IgD-negative memory B cell (primary cell): ENCODE measurements at regions not wholly inside any gene's neighbourhood (a gene's known extent, or its start where the extent isn't known, plus 50 kb on each side); places are given as distances from the start of the nearest gene placed in this dataset.
A peak's percentile ranks its signal among the peaks of the same experiment; 100 is the strongest.

Experiments used
- H3K27ac Mint-ChIP-seq, 3 donors: one replicate each; pipeline ENCODE4 v1.8.0; 2020 to 2022; ENCODE audit warnings: mild to moderate bottlenecking in 3 of 3, mixed read lengths in 3 of 3, moderate library complexity in 1 of 3
- H3K27me3 Mint-ChIP-seq: one replicate; pipeline ENCODE4 v1.8.0; 2021; ENCODE audit warnings: mixed read lengths
- H3K36me3 Mint-ChIP-seq: one replicate; pipeline ENCODE4 v1.8.0; 2020; ENCODE audit warnings: mild to moderate bottlenecking, mixed read lengths
- H3K4me1 Mint-ChIP-seq, 3 donors: one replicate each; pipeline ENCODE4 v1.8.0; 2020 to 2022; ENCODE audit warnings: mixed read lengths in 3 of 3, mild to moderate bottlenecking in 1 of 3
- H3K4me3 Mint-ChIP-seq, 4 donors: one replicate each; pipeline ENCODE4 v1.8.0; 2020 to 2022; ENCODE audit warnings: mild to moderate bottlenecking in 4 of 4, mixed read lengths in 4 of 4, moderate library complexity in 3 of 4
- H3K9me3 Mint-ChIP-seq, 3 donors: one replicate each; pipeline ENCODE4 v1.8.0; 2020 to 2021; ENCODE audit warnings: mixed read lengths in 3 of 3, mild to moderate bottlenecking in 1 of 3

DNA sequence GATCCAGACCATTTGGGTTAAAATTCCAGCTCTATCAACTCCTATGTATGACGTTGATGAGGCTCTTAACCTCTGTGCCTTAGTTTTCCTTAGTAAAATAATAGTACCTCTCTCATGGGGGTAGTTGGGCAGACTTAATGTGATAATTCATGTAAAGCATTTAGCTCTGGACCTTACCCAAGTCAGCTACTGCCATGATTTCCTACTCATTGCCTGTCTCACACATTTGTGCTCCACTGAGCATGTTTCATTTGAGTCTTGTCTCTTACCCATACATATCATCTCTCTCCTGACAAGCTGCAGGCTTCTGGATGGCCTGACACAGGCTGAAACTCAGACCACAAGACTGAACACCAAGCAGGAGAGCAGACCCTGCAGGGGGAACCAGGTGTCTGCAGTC lies 77.7 kb upstream of the ZBTB40 start:
- Mint-ChIP-seq H3K4me3 (no peak overlapping the region), H3K4me1 (no peaks in the 10 kb centered on the region), H3K27ac (no peak overlapping the region), H3K27me3 (peaks cover 4% of the 10 kb centered on the region), H3K36me3 (no peaks in the 10 kb centered on the region), H3K9me3 (no peaks in the 10 kb centered on the region)

DNA sequence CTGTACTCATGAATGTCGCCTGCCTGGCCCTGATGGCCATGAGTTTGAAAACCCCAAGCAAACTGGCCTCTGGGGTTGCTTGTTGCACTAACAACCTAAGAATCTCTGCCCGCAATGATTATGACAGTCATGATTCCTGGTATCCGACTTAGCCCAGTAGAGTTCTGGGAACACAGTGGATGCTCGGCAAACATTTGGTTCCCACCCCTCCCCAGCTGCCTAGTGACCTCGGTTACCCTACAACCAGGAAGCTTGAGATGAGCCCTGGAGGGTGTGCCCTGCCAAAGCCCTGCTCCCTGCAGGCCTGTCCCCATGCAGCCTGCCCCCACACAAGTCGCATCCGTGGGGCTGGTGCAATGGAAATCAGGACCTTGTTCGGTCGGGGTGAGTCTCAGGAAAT lies 76.0 kb upstream of the ZBTB40 start:
- no peaks in the 10 kb centered on the region for H3K36me3 Mint-ChIP-seq
- no peak overlapping the region for H3K27ac Mint-ChIP-seq
- H3K4me3 Mint-ChIP-seq: peak overlapping the region in 1 of 4 donors; percentile 35
- no peaks in the 10 kb centered on the region for H3K4me1 Mint-ChIP-seq
- no peaks in the 10 kb centered on the region for H3K9me3 Mint-ChIP-seq
- peaks cover 5% of the 10 kb centered on the region for H3K27me3 Mint-ChIP-seq

DNA sequence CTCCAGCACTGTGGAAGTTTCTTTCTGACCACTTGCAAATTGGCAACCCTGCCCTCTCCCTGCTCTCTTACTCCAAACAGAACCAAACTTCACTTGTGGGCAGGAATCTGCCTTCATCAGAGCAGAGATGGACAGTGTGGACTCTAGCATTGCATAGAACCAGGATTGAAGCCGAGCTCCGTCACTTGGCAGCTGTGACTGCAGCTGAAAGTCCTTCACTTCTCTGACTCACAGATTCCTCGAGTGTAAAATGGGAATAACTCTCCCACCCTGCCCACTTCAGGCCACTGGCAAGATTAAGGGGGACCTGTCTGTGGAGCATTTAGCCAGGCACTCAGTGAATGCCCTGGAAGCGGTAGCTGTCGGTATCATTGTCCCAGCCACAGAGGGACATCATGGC lies 75.7 kb upstream of the ZBTB40 start:
- no peaks in the 10 kb centered on the region for H3K4me1 Mint-ChIP-seq
- H3K4me3 Mint-ChIP-seq: no peak overlapping the region
- no peak overlapping the region for H3K27ac Mint-ChIP-seq
- H3K9me3 Mint-ChIP-seq: no peaks in the 10 kb centered on the region
- no peaks in the 10 kb centered on the region for H3K36me3 Mint-ChIP-seq
- peaks cover 5% of the 10 kb centered on the region for H3K27me3 Mint-ChIP-seq

DNA sequence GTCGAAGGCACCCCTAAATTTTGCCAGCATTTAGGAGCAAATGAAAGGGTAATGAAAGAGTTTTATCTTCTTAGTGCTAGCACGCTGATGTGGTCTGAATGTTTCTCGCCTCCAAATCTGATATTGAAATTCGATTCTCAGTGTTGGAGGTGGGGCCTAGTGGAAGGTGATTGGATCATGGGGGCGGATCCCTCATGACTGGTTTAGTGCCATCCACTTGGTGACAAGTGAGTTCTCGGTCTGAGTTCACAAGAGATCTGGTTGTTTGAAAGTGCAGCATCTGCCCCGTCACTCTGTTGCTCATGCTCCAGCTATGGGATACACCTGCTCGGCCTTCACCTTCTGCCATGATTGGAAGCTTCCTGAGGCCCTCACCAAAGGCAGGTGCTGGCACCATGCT lies 75.1 kb upstream of the ZBTB40 start:
- H3K36me3 Mint-ChIP-seq: no peaks in the 10 kb centered on the region
- peaks cover 5% of the 10 kb centered on the region for H3K27me3 Mint-ChIP-seq
- H3K27ac Mint-ChIP-seq: no peak overlapping the region
- H3K9me3 Mint-ChIP-seq: no peaks in the 10 kb centered on the region
- no peaks in the 10 kb centered on the region for H3K4me1 Mint-ChIP-seq
- H3K4me3 Mint-ChIP-seq: no peak overlapping the region

DNA sequence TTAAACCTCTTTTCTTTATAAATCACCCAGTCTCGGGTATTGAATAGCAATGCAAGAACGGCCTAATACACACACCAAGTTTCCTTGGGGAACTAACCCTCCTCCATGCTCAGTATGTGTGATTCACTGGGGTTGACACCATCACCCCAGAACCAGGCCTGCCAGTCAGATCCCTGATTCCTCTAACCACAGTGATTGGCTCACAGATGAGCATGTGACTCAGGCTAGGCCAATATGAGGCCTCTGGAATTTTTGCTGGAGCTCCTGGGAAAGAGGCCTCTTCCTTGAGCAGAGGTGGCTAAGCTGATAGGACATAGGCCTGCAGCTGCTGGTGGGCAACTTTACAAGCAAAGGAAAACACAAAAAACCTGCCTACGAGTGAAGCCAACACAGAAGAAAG lies 74.7 kb upstream of the ZBTB40 start:
- peaks cover 3% of the 10 kb centered on the region for H3K27me3 Mint-ChIP-seq
- H3K9me3 Mint-ChIP-seq: no peaks in the 10 kb centered on the region
- H3K27ac Mint-ChIP-seq: peak overlapping the region in 1 of 3 donors; percentile 22
- no peaks in the 10 kb centered on the region for H3K4me1 Mint-ChIP-seq
- H3K4me3 Mint-ChIP-seq: no peak overlapping the region
- no peaks in the 10 kb centered on the region for H3K36me3 Mint-ChIP-seq

DNA sequence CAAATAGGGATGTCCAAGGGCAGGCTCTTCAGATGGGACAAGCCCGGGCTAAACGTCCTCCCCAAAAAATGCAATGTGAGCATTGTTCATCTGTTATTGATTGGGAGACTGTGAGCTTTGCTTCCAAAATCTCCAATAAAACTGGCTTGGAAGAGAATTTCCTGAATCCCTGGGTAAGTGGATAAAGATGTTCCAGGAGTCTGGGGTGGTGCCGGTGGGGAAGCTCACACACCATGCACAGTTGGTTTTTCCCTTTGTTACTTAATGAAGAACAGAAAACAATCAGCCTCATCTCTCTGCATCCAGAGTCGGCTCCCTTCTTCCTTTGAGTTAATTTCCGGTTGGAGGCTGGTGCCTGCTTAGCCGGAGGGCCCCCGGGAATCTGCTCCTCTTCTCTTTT lies 72.1 kb upstream of the ZBTB40 start:
- Mint-ChIP-seq H3K36me3 (no peaks in the 10 kb centered on the region), H3K4me3 (no peak overlapping the region), H3K27me3 (peaks cover 5% of the 10 kb centered on the region), H3K9me3 (no peaks in the 10 kb centered on the region), H3K4me1 (no peaks in the 10 kb centered on the region), H3K27ac (no peak overlapping the region)

DNA sequence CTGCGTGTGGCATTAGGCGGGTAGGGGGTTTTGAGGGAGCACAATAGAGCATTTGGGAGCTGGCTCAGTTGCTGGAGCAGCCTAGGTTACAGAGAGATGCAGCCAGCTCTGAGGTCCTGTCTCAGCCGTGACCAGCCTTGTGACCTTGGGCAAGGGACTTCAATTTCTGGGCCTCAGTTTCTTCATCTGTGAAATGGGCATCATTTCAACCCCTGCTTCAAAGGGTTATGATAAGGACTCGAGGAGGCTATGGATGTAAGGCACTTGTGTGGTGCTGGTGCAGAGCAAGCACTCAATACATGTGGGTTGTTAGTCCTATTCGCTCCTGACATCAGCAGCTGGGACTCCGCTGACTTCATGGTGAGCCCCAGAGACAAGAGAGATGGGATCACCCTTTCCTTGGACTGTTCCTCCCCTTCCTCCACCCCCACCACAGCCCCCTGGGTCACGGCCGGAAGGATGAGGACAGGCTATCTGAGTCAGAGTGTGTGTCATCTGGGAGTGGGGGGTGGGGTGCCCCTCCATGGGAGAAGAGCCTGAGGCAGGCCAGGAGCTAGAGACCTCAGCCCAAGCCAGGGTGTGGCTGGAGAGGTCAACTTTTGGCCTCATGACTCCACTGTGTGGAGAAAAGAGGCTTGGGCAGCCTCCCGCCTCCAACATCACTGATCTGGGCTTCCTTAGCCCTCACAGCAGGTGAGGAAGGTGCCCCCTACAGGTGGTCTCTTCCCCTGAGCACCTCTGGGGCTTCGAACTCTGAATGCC lies 71.4 kb upstream of the ZBTB40 start:
- Mint-ChIP-seq H3K9me3 (no peaks in the 10 kb centered on the region), H3K27ac (no peak overlapping the region), H3K27me3 (peaks cover 6% of the 10 kb centered on the region), H3K36me3 (no peaks in the 10 kb centered on the region), H3K4me1 (no peaks in the 10 kb centered on the region), H3K4me3 (no peak overlapping the region)

DNA sequence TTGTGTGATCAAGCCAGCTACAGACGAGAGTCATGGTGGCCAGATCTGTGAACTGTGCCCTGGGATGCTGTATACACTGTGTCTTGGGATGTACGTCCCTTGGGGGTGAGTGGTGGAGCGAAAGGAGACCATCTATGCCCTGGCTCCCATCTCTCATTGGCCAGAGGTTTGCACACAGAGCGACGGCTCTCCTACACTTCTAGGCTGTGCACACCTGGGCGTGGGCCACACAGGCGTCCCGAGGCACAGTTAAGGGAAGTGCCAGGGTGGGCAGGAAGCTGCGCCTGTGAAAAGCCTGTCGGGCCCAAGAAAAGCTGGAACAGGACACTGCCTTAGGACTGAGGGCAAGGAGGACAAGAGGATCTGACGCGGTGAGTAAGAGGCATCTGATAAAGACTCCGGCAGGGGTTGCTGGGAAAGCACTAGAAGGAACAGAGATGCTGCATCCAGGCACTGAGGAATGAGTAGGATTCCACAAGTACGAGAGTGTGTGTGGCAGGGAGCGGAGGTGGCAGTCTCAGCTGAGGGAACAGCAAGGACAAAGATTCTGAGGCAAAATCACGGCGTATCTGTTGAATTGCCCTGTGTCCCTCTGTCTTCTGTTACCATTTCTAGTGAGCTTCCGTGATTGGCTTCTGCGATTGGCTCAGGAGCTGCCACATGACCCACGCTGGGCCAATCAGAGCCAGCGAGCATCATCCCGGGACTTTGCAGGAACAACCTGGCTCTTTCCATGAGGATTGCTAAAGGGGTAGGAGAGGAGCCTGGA lies 67.9 kb upstream of the ZBTB40 start:
- Mint-ChIP-seq H3K4me3 (no peak overlapping the region), H3K27me3 (peaks cover 6% of the 10 kb centered on the region), H3K9me3 (no peaks in the 10 kb centered on the region), H3K4me1 (no peaks in the 10 kb centered on the region), H3K36me3 (no peaks in the 10 kb centered on the region), H3K27ac (no peak overlapping the region)

DNA sequence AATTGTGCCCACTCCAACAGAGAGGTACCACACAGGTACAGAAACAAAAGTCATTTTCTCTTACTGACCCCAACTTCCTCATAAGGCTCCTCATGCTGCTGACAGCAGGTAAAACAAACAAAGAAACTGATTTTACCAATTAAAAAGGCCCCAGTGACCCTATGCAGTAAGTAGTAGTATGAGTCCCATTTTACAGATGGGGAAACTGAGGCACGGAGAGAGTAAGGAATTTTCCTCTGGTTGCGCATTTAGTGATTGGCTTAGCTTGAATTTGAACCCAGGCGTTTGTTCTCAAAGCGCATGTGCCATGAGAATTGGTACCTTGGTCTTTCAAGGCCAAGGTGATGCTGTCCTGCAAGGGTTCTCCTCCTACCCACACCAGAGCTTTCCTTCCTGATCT lies 66.1 kb upstream of the ZBTB40 start:
- no peaks in the 10 kb centered on the region for H3K36me3 Mint-ChIP-seq
- no peaks in the 10 kb centered on the region for H3K9me3 Mint-ChIP-seq
- H3K4me3 Mint-ChIP-seq: no peak overlapping the region
- peaks cover 4% of the 10 kb centered on the region for H3K27me3 Mint-ChIP-seq
- H3K4me1 Mint-ChIP-seq: no peaks in the 10 kb centered on the region
- no peak overlapping the region for H3K27ac Mint-ChIP-seq

DNA sequence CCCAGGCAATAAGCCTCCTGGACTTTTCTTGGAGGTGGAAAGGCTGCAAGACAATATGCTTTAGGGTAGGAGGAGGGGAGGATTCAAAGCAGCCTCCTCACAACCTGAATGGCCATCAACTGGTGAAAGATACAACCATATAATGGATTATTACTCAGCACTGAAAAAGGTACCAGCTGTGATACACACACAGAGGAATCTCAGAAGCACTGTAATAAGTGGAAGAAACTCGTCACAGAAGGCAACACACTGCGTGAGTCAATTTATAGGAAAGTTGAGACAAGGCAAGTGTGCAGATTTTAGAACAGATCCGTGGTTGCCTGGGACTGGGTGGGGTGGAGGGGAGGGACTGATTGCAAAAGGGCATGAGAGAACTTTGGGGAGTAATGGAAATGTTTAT lies 64.9 kb upstream of the ZBTB40 start:
- no peaks in the 10 kb centered on the region for H3K4me1 Mint-ChIP-seq
- H3K36me3 Mint-ChIP-seq: no peaks in the 10 kb centered on the region
- no peak overlapping the region for H3K4me3 Mint-ChIP-seq
- no peaks in the 10 kb centered on the region for H3K9me3 Mint-ChIP-seq
- peaks cover 6% of the 10 kb centered on the region for H3K27me3 Mint-ChIP-seq
- H3K27ac Mint-ChIP-seq: no peak overlapping the region

DNA sequence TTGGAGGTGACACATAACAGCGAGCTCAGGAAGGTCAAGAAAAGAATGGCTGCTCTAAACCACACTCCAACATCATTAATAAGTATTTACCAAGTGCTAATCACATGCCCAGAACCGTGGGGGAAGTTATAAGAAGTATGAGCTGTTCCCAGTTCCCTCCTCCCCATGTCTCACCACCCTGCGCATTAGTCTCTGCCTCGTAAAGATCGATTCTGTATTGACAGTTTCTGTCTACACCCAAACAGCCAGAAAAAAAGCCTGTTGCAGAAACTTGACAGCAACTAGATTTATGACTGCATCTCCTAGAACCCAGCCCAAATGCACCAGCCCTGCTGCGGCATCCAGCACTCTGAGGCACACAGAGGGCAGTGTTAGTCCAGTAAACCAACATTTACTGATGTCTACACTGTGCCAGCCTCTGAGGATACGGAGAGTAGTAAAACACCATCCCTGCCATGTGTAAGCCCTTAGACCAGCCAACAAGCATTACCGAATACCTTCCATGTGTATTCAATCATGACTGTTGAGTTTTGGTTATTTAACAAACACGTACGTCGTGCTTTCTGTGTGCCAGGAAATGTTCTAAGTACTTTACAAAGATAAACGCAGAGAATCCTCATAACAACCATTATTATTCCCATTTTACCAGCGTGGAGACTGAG lies 63.6 kb upstream of the ZBTB40 start:
- Mint-ChIP-seq H3K4me1 (no peaks in the 10 kb centered on the region), H3K36me3 (no peaks in the 10 kb centered on the region), H3K4me3 (no peak overlapping the region), H3K9me3 (no peaks in the 10 kb centered on the region), H3K27me3 (peaks cover 10% of the 10 kb centered on the region), H3K27ac (no peak overlapping the region)

DNA sequence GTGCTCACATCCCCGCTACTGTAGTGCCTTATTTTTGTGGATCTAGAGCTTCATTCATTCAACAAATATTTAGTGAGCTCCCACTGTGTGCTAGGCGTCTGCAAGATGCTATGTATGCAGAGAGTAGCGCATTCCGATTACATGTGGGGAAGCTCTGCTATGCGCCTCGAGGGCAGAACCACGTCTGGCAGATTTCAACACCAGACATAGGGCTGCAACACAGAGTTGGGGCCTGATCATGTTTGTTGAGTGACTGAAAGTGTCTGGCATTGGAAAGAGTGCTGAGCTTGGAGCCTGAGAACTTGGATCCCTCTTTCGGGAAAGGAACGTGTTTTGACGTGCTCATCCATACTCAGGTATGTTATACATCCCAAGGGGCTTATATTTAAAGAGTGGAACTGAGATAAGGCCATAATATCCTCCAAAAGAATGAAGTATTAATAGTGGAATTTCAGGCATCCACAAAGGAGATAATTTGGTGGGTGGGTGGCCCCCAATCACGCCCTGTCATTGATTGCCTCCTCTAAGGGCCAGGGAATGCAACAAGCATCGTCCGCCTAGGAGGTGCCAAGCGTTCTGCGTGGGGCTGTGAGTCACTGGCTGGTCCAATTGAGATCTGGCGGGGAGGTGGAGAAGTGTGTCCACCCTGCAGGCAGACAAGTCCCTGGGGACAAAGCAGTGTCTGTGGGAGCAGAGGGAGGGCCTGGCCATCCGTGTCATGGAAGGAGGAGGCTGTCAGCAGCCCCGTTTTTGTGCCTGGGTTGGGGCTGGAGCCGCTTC lies 62.8 kb upstream of the ZBTB40 start:
- Mint-ChIP-seq H3K4me1 (no peaks in the 10 kb centered on the region), H3K27ac (no peak overlapping the region), H3K9me3 (no peaks in the 10 kb centered on the region), H3K27me3 (peaks cover 7% of the 10 kb centered on the region), H3K36me3 (no peaks in the 10 kb centered on the region), H3K4me3 (no peak overlapping the region)

DNA sequence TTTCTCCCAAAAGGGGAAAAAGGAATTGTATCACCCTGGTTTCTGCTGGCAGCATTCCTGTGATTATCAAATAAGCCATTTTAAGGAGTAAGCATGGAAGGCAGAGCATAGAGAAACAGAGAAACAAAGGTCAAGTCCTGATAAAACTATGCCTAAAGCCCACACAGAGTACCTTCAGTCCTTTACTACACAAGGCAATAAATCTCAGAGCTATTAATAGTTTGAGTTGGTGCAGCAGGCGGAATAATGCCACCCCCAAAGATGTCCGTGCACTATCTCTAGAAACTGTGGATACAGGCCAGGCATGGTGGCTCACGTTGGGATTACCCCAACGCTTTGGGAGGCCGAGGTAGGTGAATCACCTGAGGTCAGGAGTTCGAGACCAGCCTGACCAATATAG lies 58.1 kb upstream of the ZBTB40 start:
- no peak overlapping the region for H3K27ac Mint-ChIP-seq
- H3K36me3 Mint-ChIP-seq: no peaks in the 10 kb centered on the region
- H3K9me3 Mint-ChIP-seq: no peaks in the 10 kb centered on the region

DNA sequence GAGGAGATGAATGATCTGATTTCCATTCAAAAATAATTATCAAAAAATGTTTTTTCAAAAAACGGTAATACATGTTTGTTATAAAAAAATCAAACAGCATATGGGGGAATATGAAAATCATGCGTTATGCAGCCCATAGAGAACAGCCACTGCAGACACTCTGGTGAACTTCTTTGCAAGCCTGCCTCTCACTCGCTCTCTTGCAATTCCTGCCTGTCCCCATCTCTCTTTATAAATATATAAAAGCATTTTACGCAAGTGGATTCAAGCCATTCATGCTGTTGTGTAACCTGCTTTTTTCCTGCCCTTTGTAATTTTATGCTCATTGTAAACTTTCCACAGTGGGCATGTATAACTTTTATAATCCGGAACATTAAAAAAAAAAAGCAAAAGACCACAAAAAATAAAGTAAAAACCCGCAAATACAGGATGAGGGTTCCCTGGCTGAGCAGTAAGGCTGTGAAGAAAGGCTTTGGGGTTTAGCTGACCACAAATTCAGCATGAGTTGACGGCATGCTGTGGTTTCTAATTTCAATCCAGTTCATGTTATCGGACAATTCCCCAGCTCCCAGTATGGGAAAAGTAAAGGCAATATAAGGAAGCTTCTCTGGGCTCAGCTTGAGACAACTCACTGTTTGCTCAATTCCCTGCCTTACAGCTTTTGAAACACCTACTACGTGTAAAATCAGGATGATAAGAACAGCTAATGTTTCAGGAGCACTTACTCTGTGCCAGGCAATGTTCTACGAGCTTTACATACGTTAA lies 52.8 kb upstream of the ZBTB40 start:
- H3K36me3 Mint-ChIP-seq: no peaks in the 10 kb centered on the region
- peaks cover 13% of the 10 kb centered on the region for H3K27me3 Mint-ChIP-seq
- no peak overlapping the region for H3K27ac Mint-ChIP-seq
- H3K4me1 Mint-ChIP-seq: peaks cover 0 to 1% (median 0%) of the 10 kb centered on the region in 3 donors
- H3K4me3 Mint-ChIP-seq: no peak overlapping the region
- no peaks in the 10 kb centered on the region for H3K9me3 Mint-ChIP-seq

More for the DNA sequence above, 58.1 kb upstream of the ZBTB40 start:
- peak overlapping the region in 1 of 4 donors; percentile 19 for H3K4me3 Mint-ChIP-seq
- H3K27me3 Mint-ChIP-seq: peaks cover 14% of the 10 kb centered on the region
- H3K4me1 Mint-ChIP-seq: peaks cover 0 to 1% (median 0%) of the 10 kb centered on the region in 3 donors
